Peyer's patch (tissue), 4 donors: ENCODE measurements at regions not wholly inside any gene's neighbourhood (a gene's known extent, or its start where the extent isn't known, plus 50 kb on each side); places are given as distances from the start of the nearest gene placed in this dataset.
"Not testable (repeated sequence)": the region's sequence is repeated elsewhere in the genome, so short reads cannot be mapped to it uniquely, and the experiment has no call there.

Experiments used
- POLR2A ChIP-seq, 2 donors: fragments of 450-650 bp; IDR thresholded peaks; one replicate each; pipeline ENCODE4 v1.5.1; 2017; ENCODE audit warnings: antibody characterized with exemption in 2 of 2, mild to moderate bottlenecking in 2 of 2, moderate library complexity in 2 of 2
- TF ChIP-seq, protein P1 (sequence below), 6 experiments: fragments of 450-650 bp in 4 of 6; fragments of 200-600 bp in 2 of 6; sonication (generic) in 1 of 6; IDR thresholded peaks; one replicate each; pipeline ENCODE4 v1.5.1; 2017 to 2019; ENCODE audit warnings: antibody characterized with exemption in 6 of 6, mild to moderate bottlenecking in 3 of 6, moderate library complexity in 1 of 6

DNA sequence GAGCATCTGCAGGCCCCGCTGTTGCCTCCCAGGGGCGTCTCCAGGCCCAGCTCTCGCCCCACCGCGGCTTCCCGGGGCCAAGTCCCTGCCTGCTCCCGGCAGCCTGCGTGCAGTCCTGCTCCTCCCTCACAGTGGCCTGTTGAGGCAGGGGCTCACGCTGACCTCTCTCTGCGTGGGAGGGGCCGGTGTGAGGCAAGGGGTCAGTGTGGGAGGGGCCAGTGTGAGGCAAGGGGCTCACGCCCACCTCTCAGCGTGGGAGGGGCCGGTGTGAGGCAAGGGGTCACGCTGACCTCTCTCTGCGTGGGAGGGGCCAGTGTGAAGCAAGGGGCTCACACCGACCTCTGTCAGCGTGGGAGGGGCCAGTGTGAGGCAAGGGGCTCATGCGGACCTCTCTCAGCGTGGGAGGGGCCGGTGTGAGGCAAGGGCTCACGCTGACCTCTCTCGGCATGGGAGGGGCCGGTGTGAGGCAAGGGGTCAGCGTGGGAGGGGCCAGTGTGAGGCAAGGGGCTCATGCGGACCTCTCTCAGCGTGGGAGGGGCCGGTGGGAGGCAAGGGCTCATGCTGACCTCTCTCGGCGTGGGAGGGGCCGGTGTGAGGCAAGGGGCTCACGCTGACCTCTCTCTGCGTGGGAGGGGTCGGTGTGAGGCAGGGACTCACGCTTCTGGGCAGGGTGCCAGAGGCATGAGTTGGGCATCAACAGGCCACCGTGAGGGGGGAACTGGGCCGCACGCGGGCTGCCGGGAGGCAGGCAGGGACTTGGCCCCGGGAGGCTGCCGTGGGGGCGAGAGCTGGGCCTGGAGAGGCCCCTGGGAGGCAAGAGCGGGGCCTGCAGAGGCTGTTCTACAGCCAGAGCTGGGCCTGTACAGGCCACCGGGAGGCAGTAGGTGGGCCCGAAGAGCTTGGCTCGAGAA, 120.6 kb downstream of the SEPTIN14 start:
- not testable (repeated sequence) for TF ChIP-seq POLR2A (IDR thresholded peaks at IDR 0.05)
- TF ChIP-seq, protein P1, sequence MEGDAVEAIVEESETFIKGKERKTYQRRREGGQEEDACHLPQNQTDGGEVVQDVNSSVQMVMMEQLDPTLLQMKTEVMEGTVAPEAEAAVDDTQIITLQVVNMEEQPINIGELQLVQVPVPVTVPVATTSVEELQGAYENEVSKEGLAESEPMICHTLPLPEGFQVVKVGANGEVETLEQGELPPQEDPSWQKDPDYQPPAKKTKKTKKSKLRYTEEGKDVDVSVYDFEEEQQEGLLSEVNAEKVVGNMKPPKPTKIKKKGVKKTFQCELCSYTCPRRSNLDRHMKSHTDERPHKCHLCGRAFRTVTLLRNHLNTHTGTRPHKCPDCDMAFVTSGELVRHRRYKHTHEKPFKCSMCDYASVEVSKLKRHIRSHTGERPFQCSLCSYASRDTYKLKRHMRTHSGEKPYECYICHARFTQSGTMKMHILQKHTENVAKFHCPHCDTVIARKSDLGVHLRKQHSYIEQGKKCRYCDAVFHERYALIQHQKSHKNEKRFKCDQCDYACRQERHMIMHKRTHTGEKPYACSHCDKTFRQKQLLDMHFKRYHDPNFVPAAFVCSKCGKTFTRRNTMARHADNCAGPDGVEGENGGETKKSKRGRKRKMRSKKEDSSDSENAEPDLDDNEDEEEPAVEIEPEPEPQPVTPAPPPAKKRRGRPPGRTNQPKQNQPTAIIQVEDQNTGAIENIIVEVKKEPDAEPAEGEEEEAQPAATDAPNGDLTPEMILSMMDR (IDR thresholded peaks at IDR 0.05): not testable (repeated sequence)
